HG02678 (cell line): ENCODE measurements at regions not wholly inside any gene's neighbourhood (a gene's known extent, or its start where the extent isn't known, plus 50 kb on each side); places are given as distances from the start of the nearest gene placed in this dataset.

Experiments
- ATAC-seq: cut with Tn5 transposase; IDR thresholded peaks from one replicate; pipeline ENCODE4 v1.9.1; 2021; ENCODE audit warnings: mild to moderate bottlenecking, moderate library complexity; ENCODE audit not compliant: unreplicated experiment

DNA sequence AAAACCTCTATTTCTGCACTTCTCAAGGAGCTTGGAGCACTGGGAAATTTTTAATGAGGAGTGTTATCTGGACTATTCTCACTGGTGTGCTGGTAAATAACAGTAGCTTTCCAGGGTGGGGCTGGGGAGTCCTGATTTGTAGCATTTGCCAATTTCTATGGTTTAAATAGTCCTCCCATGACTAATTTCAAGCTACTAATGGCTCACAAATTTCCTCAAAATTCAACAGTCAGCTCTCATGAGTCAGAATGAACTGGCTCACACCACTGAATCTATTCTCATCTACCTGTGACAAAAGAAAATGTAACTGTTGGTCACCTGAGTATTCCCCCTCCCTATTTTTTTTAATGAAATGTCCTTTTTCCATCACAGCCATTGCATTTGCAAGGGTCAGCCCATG lies 449.6 kb downstream of the KIF16B start:
- ATAC-seq: no peak

DNA sequence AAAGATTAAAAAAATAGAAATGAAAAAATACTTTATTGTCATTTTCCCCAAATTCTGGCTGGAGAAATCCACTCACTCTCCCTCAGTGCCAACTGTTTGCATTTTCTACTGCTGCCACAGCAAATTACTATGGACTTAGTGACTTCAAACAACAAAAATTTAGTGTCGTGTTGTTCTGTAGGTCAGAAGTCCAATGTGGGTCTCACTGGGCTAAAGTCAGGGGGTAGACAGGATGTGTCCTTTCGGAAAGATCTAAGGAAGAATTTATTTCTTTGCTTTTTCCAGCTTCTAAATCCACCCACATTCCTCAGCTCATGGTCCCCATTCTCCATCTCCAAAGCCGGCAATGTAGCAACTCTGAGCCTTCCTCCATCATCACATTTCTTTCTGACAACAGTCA lies 453.3 kb downstream of the KIF16B start:
- no peak for ATAC-seq

DNA sequence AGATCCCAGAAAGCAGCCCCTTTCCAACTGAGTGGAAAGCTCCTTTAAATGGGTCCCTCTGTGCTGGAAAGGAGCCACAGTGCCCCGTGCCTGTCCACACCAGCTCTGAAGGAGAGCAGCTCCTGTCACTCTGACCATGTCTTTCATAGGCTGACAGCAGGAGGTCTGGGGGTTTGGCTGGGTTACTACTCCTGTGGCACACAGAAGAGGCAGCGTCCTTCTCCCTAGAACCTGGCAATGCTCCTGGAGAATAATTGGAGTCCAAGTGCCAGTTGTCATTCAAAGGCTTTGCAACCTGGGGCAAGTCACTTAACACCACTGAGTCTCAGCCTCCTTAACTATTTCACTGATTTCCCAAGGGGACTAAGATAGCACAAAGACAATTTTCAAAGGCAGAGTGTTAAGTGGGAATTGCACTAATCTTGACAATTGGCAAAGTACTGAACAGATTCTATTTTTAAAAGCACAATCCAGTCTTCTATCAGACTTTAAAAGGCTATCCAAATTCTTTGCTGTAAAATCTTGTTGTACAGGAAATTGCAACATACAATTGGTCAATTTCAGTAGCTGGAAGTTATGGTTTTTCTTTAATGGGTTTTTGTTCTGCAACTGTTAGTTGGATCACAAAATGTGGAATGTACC lies 457.2 kb downstream of the KIF16B start:
- ATAC-seq: no peak

DNA sequence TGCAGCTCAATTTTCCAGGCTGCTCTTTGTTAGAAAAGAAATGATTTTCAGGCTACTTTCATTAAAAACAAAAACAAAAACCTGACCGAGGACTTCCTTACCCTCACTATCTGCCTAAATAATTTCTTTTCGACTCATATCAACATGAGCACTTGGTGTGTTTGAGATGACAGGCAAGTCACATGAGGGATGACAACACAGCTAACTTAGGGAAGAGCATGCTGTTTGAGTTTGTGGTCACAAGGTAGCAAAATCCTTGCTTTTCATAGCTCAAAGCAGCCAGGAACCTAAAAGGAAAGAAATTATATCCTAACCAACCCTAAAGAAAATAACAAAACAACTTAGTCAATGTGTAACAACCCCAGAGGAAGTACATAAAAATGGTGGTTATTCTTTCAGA lies 459.5 kb downstream of the KIF16B start:
- no peak for ATAC-seq

- ATAC-seq: no peak
Observed at GRCh38 chr20:16111852-16112412, 461.3 kb downstream of the KIF16B start.

GRCh38 chr20:16111172-16111832 lies 461.9 kb downstream of the KIF16B start:
- no peak for ATAC-seq

DNA sequence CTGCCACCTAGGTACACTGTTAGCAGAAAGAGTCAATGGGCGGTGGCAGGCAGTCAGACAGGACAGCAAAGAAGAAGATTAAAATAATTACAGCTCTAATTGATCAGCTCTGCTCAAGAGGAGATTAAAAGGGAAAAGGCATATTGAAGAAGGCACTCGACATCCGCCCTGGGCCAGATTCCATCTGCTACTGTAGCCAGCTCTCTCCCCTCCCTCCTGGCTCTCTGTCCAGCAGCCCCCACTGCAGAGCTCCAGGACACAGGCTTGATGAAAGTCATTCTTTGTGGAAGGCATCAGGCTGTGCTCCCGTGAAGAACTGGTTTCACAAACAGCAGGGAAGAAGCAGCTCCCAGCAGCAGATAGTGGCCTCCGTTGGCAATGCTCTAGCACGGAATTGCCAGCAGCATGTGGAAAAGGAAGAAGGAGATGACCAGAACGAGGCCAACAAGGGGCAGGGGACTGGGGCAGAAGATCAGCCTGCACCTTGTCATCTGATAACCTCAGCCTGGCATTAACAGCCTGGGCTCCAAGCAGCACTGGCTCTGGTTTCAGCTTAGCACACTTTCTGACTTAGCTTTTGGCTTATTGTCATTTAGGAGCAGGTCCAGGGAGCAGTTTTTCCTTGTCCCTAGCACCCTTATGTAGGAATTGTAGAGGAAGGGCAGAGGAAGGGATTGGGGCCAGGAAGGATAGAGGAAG lies 465.9 kb downstream of the KIF16B start:
- ATAC-seq: no peak

GRCh38 chr20:16106191-16106849 lies 466.9 kb downstream of the KIF16B start:
- ATAC-seq: no peak

DNA sequence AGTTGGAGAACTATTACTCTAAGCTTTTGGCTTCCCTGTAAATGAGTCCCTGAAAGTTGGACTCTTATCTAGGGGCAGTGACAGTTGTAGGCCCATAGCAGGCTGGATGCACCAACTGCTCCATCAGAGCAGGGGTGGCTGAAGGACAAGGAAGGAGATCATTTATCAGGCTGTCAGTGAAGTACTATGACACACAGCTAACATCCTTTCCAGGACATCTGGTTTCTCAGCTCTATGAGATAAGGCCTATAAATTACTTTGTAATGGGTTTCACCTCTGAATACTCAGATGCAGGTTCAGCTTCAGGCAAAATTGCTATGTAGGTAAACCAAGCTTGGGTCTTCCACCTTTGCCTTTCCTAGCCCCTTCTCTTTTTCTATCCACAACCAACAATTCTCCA lies 468.5 kb downstream of the KIF16B start:
- ATAC-seq: no peak
